Transverse colon (tissue), 4 donors: ENCODE measurements at regions not wholly inside any gene's neighbourhood (a gene's known extent, or its start where the extent isn't known, plus 50 kb on each side); places are given as distances from the start of the nearest gene placed in this dataset.

Source experiments
- DNase-seq: peaks from one replicate; pipeline ENCODE4 v3.0.0-alpha.2; 2019
- H3K27ac ChIP-seq, 4 donors: fragments of 200-600 bp; sonication (generic); 2 replicates each; pipeline ENCODE4 v1.5.1; 2016 to 2018; ENCODE audit warnings: inconsistent platforms in 4 of 4
- H3K27me3 ChIP-seq: fragments of 200-600 bp; sonication (generic); 2 replicates; pipeline ENCODE4 v1.5.1; 2017; ENCODE audit warnings: inconsistent platforms
- H3K36me3 ChIP-seq, 4 donors: fragments of 200-600 bp; sonication (generic); 2 replicates each; pipeline ENCODE4 v1.5.1; 2017 to 2019; ENCODE audit warnings: inconsistent platforms in 4 of 4
- H3K4me1 ChIP-seq, 4 donors: fragments of 200-600 bp; sonication (generic); 2 replicates each; pipeline ENCODE4 v1.5.1; 2017 to 2020; ENCODE audit warnings: inconsistent platforms in 4 of 4
- H3K4me3 ChIP-seq, 4 donors: fragments of 200-600 bp; sonication (generic); 1 replicate in 1 of 4; 2 replicates in 3 of 4; pipeline versions ENCODE4 v1.5.1 to v1.6.1; 2017 to 2019; ENCODE audit warnings: inconsistent platforms in 4 of 4
- H3K9me3 ChIP-seq, 2 donors: fragments of 200-600 bp; sonication (generic); 2 replicates each; pipeline ENCODE4 v1.5.1; 2017 to 2019; ENCODE audit warnings: inconsistent platforms in 2 of 2
- EP300 ChIP-seq: sonication (generic); formaldehyde crosslinking; IDR thresholded peaks from one replicate; pipeline ENCODE4 v1.6.1; 2017; ENCODE audit warnings: antibody characterized with exemption, low read depth
- POLR2A ChIP-seq: fragments of 450-650 bp; IDR thresholded peaks from one replicate; pipeline ENCODE4 v1.6.1; 2016; ENCODE audit warnings: antibody characterized with exemption, mild to moderate bottlenecking, moderate library complexity
- POLR2AphosphoS5 ChIP-seq, 3 donors: sonication (generic); formaldehyde crosslinking; IDR thresholded peaks; one replicate each; pipeline ENCODE4 v1.6.1; 2016; ENCODE audit warnings: antibody characterized with exemption in 3 of 3
- WGBS, 2 donors: methylation state at CpG; one replicate each; pipeline ENCODE4 v1.1.5; 2018; ENCODE audit warnings: low coverage in 1 of 2; 5-methylcytosine and 5-hydroxymethylcytosine counted together
- in situ Hi-C, 4 donors: fragments of 200-750 bp; cut with MboI; loops; one replicate each; pipeline versions ENCODE4 v1.15.0 to v1.15.1; 2017; ENCODE audit warnings: low sequenced_read_pairs in 3 of 4, low pct_ligation_motif_present in 1 of 4, low pct_unique_long_range_greater_than_20kb in 1 of 4
- intact Hi-C: fragments of 100-400 bp; cut with DNase I; formaldehyde crosslinking; loops from one replicate; pipeline ENCODE4 v1.15.1; 2023; ENCODE audit warnings: low total_unique reads
- TF ChIP-seq, protein P1 (sequence below), 5 experiments: fragments of 200-600 bp in 3 of 5; fragments of 450-650 bp in 2 of 5; sonication (generic) in 3 of 5; IDR thresholded peaks; 1 replicate in 2 of 5; 2 replicates in 3 of 5; pipeline ENCODE4 v1.5.1; 2016 to 2017; ENCODE audit warnings: antibody characterized with exemption in 5 of 5, inconsistent platforms in 3 of 5, mild to moderate bottlenecking in 2 of 5, moderate library complexity in 1 of 5

GRCh38 chr13:61756031-61756430 lies 340.4 kb upstream of the PCDH20 start:
- H3K27ac ChIP-seq, result no peak overlapping the region
- in situ Hi-C loops (no loop called here), intact Hi-C loops (no loop called here)
- TF ChIP-seq, protein P1, sequence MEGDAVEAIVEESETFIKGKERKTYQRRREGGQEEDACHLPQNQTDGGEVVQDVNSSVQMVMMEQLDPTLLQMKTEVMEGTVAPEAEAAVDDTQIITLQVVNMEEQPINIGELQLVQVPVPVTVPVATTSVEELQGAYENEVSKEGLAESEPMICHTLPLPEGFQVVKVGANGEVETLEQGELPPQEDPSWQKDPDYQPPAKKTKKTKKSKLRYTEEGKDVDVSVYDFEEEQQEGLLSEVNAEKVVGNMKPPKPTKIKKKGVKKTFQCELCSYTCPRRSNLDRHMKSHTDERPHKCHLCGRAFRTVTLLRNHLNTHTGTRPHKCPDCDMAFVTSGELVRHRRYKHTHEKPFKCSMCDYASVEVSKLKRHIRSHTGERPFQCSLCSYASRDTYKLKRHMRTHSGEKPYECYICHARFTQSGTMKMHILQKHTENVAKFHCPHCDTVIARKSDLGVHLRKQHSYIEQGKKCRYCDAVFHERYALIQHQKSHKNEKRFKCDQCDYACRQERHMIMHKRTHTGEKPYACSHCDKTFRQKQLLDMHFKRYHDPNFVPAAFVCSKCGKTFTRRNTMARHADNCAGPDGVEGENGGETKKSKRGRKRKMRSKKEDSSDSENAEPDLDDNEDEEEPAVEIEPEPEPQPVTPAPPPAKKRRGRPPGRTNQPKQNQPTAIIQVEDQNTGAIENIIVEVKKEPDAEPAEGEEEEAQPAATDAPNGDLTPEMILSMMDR (IDR thresholded peaks at IDR 0.05), result no peak
- TF ChIP-seq EP300 (no peak), POLR2AphosphoS5 (IDR thresholded peaks at IDR 0.05) (no peak), POLR2A (no peak)
- no peaks in the 10 kb centered on the region for H3K36me3 ChIP-seq
- no peak overlapping the region for H3K4me3 ChIP-seq
- DNase-seq, result no peak
- WGBS, 2 donors, result 48 to 55% methylated on average over 1 of the region's 1 CpG
- no peaks in the 10 kb centered on the region for H3K27me3 ChIP-seq
- peaks cover 0 to 15% of the 10 kb centered on the region in 2 donors for H3K9me3 ChIP-seq
- H3K4me1 ChIP-seq, result no peaks in the 10 kb centered on the region

GRCh38 chr13:61751039-61751438 lies 335.4 kb upstream of the PCDH20 start:
- in situ Hi-C loops, result no loop called here
- TF ChIP-seq EP300 (no peak), POLR2AphosphoS5 (IDR thresholded peaks at IDR 0.05) (no peak), POLR2A (no peak)
- TF ChIP-seq, protein P1 (IDR thresholded peaks at IDR 0.05), result no peak
- Histone ChIP-seq H3K4me3 (no peak overlapping the region), H3K36me3 (no peaks in the 10 kb centered on the region), H3K9me3 (peaks cover 0 to 8% of the 10 kb centered on the region in 2 donors), H3K27me3 (no peaks in the 10 kb centered on the region), H3K27ac (no peak overlapping the region), H3K4me1 (no peaks in the 10 kb centered on the region)
- DNase-seq, result no peak
- intact Hi-C loops, result no loop called here

GRCh38 chr13:61738236-61738750 lies 322.6 kb upstream of the PCDH20 start:
- Histone ChIP-seq H3K4me3 (no peak overlapping the region), H3K4me1 (no peaks in the 10 kb centered on the region), H3K36me3 (no peaks in the 10 kb centered on the region), H3K27me3 (no peaks in the 10 kb centered on the region), H3K27ac (no peak overlapping the region), H3K9me3 (no peaks in the 10 kb centered on the region)
- intact Hi-C loops (no loop called here), in situ Hi-C loops (no loop called here)
- 71 to 82% methylated on average over 2 of the region's 2 CpGs for whole genome bisulfite sequencing, 2 donors
- TF ChIP-seq EP300 (no peak), POLR2AphosphoS5 (IDR thresholded peaks at IDR 0.05) (no peak), POLR2A (no peak)
- TF ChIP-seq, protein P1 (IDR thresholded peaks at IDR 0.05), result no peak
- DNase-seq, result no peak

DNA sequence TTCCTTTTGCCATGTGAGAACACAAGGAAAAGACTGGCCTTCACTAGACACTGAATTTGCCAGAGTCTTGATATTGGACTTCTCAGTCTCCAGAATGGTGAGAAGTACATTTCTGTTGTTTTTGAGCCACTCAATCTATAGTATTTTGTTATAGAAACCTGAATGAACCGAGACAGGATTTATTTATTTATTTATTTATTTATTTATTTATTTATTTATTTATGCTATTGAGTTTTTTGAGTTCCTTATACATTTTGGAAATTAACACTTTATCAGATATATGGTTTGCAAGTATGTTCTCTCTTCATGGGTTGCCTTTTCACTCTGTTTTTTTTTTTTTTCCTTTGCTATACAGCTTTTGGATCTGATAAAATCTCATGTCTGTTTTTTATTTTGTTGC lies 319.0 kb upstream of the PCDH20 start:
- Histone ChIP-seq H3K27ac (no peak overlapping the region), H3K4me1 (no peaks in the 10 kb centered on the region), H3K27me3 (no peaks in the 10 kb centered on the region), H3K4me3 (no peak overlapping the region), H3K9me3 (no peaks in the 10 kb centered on the region), H3K36me3 (no peaks in the 10 kb centered on the region)
- no peak for DNase-seq
- TF ChIP-seq, protein P1 (IDR thresholded peaks at IDR 0.05), result no peak
- TF ChIP-seq POLR2AphosphoS5 (IDR thresholded peaks at IDR 0.05), result no peak
- TF ChIP-seq POLR2A, result no peak
- TF ChIP-seq EP300, result no peak
- WGBS, 2 donors, result 40 to 48% methylated on average over 1 of the region's 1 CpG
- in situ Hi-C loops (no loop called here), intact Hi-C loops (no loop called here)
